HG02571 (cell line): ENCODE measurements at regions not wholly inside any gene's neighbourhood (a gene's known extent, or its start where the extent isn't known, plus 50 kb on each side); places are given as distances from the start of the nearest gene placed in this dataset.
"Not testable (repeated sequence)": the region's sequence is repeated elsewhere in the genome, so short reads cannot be mapped to it uniquely, and the experiment has no call there.

ENCODE experiments used
- ATAC-seq: cut with Tn5 transposase; IDR thresholded peaks from one replicate; pipeline ENCODE4 v1.9.1; 2021; ENCODE audit warnings: mild to moderate bottlenecking, moderate library complexity; ENCODE audit not compliant: unreplicated experiment

GRCh38 chr4:28238876-28239275 is 1378.2 kb downstream of the STIM2 start:
- ATAC-seq: no peak

GRCh38 chr4:28241021-28241420 is 1380.4 kb downstream of the STIM2 start:
- no peak for ATAC-seq

GRCh38 chr4:28247805-28248204 is 1387.2 kb downstream of the STIM2 start:
- no peak for ATAC-seq

- ATAC-seq: no peak
These were observed 1387.6 kb downstream of the STIM2 start for GRCh38 chr4:28248269-28248668.

GRCh38 chr4:28250646-28251045 is 1390.0 kb downstream of the STIM2 start:
- no peak for ATAC-seq

- no peak for ATAC-seq
These were observed 1391.2 kb downstream of the STIM2 start for GRCh38 chr4:28251831-28252230.

- no peak for ATAC-seq
These were observed 1393.4 kb downstream of the STIM2 start for GRCh38 chr4:28254003-28254402.

- no peak for ATAC-seq
These were observed 1395.7 kb downstream of the STIM2 start for GRCh38 chr4:28256295-28256694.

- ATAC-seq: no peak
These were observed 1399.3 kb downstream of the STIM2 start for GRCh38 chr4:28259951-28260350.

GRCh38 chr4:28267166-28267565 is 1406.5 kb downstream of the STIM2 start:
- ATAC-seq: no peak

GRCh38 chr4:28269426-28269825 is 1408.8 kb downstream of the STIM2 start:
- no peak for ATAC-seq

GRCh38 chr4:28277931-28278330 is 1417.3 kb downstream of the STIM2 start:
- ATAC-seq: no peak

GRCh38 chr4:28278676-28279075 is 1418.0 kb downstream of the STIM2 start:
- no peak for ATAC-seq

- no peak for ATAC-seq
These were observed 1418.6 kb downstream of the STIM2 start for GRCh38 chr4:28279249-28279648.

GRCh38 chr4:28286266-28286665 is 1425.6 kb downstream of the STIM2 start:
- not testable (repeated sequence) for ATAC-seq

- no peak for ATAC-seq
These were observed 1427.2 kb downstream of the STIM2 start for GRCh38 chr4:28287831-28288233.

- ATAC-seq: no peak
These were observed 1435.6 kb downstream of the STIM2 start for GRCh38 chr4:28296239-28296638.

GRCh38 chr4:28310926-28311325 is 1450.3 kb downstream of the STIM2 start:
- ATAC-seq: no peak

- ATAC-seq: not testable (repeated sequence)
These were observed 1451.9 kb downstream of the STIM2 start for GRCh38 chr4:28312497-28312896.

GRCh38 chr4:28313729-28314713 is 1453.4 kb downstream of the STIM2 start:
- ATAC-seq: no peak

- ATAC-seq: no peak
These were observed 1456.6 kb downstream of the STIM2 start for GRCh38 chr4:28317221-28317620.

GRCh38 chr4:28334249-28334648 is 1473.6 kb downstream of the STIM2 start:
- ATAC-seq: no peak

GRCh38 chr4:28341784-28342183 is 1481.1 kb downstream of the STIM2 start:
- no peak for ATAC-seq
